C4-2B (cell line): ENCODE measurements at regions not wholly inside any gene's neighbourhood (a gene's known extent, or its start where the extent isn't known, plus 50 kb on each side); places are given as distances from the start of the nearest gene placed in this dataset.
A peak's percentile ranks its signal among the peaks of the same experiment; 100 is the strongest.

Experiments used
- ZFX ChIP-seq: fragments of 450-650 bp; IDR thresholded peaks from 2 replicates; pipeline ENCODE4 v1.6.1; 2017
- TF ChIP-seq, protein P1 (sequence below): fragments of 450-650 bp; conservative IDR thresholded peaks from 2 replicates; pipeline ENCODE4 v1.5.1; 2017; ENCODE audit warnings: mild to moderate bottlenecking

DNA sequence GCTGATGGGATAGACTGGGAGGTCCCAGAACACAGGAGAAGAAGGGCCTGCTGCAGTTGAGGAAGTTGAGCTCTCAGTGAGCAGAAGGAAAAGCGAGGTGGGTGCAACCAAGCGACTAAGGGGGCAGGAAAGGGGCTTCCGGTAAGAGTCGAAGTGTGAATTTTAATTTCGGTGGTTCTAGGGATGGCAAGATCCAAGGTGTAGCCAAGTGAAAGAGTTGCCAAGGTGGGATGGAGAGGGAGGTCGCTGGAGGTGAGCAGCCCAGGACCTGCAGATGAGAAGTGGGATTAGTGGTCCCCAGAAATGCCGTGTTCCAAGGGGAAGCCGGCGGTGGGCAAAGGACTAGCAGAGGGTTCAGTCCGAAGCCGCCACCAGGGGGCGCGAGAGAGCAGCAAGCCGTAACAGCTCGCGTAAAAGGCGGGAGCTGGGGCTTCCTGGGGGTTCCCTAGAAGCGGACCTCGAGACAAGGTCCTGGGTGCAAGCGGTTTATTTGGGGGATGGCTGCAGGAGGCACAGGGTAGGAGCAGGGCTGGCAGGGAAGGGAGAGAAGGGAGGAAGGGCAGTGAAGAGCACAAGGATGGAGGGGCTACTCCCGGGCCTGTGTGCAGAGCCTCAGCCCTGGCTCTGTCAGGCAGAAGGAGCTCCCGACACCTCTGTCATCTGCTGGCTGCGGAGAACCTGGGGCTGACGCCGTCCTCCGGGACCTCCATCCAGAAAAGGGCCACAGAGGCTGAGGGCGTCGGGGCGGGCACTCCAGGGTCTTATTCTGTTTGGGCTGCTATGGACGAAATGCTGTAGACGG lies 103.6 kb downstream of the PAX1 start:
- TF ChIP-seq, protein P1, sequence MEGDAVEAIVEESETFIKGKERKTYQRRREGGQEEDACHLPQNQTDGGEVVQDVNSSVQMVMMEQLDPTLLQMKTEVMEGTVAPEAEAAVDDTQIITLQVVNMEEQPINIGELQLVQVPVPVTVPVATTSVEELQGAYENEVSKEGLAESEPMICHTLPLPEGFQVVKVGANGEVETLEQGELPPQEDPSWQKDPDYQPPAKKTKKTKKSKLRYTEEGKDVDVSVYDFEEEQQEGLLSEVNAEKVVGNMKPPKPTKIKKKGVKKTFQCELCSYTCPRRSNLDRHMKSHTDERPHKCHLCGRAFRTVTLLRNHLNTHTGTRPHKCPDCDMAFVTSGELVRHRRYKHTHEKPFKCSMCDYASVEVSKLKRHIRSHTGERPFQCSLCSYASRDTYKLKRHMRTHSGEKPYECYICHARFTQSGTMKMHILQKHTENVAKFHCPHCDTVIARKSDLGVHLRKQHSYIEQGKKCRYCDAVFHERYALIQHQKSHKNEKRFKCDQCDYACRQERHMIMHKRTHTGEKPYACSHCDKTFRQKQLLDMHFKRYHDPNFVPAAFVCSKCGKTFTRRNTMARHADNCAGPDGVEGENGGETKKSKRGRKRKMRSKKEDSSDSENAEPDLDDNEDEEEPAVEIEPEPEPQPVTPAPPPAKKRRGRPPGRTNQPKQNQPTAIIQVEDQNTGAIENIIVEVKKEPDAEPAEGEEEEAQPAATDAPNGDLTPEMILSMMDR, result peak; percentile 76
- no peak for TF ChIP-seq ZFX
